Liver (tissue), 8 donors: ENCODE measurements at regions not wholly inside any gene's neighbourhood (a gene's known extent, or its start where the extent isn't known, plus 50 kb on each side); places are given as distances from the start of the nearest gene placed in this dataset.

Source experiments
- DNase-seq: peaks from one replicate; pipeline ENCODE4 v3.0.0-alpha.2; 2017; ENCODE audit warnings: low spot score
- H3K27ac ChIP-seq, 2 donors: one replicate each; pipeline ENCODE4 v1.7.0; 2013; ENCODE audit warnings: inconsistent platforms in 2 of 2, low read length in 2 of 2, control low read depth in 1 of 2, low read depth in 1 of 2, mild to moderate bottlenecking in 1 of 2
- H3K27me3 ChIP-seq, 4 donors: one replicate each; pipeline versions ENCODE4 v1.6.1 to v1.7.0; 2013; ENCODE audit warnings: low read length in 3 of 4, inconsistent platforms in 1 of 4, mild to moderate bottlenecking in 1 of 4, moderate library complexity in 1 of 4; ENCODE audit not compliant: control insufficient read depth in 4 of 4, insufficient read depth in 4 of 4
- H3K36me3 ChIP-seq, 4 donors: one replicate each; pipeline versions ENCODE4 v1.6.1 to v1.7.0; 2013; ENCODE audit warnings: low read length in 3 of 4, mild to moderate bottlenecking in 3 of 4, low read depth in 1 of 4, moderate library complexity in 1 of 4; ENCODE audit not compliant: control insufficient read depth in 4 of 4, insufficient read depth in 3 of 4
- H3K4me1 ChIP-seq, 4 donors: one replicate each; pipeline versions ENCODE4 v1.6.1 to v1.7.0; 2013; ENCODE audit warnings: low read length in 3 of 4, mild to moderate bottlenecking in 3 of 4, moderate library complexity in 1 of 4; ENCODE audit not compliant: control insufficient read depth in 4 of 4, insufficient read depth in 4 of 4
- H3K4me3 ChIP-seq, 3 donors: one replicate each; pipeline versions ENCODE4 v1.6.1 to v1.7.0; 2013; ENCODE audit warnings: low read length in 3 of 3, control low read depth in 1 of 3, low read depth in 1 of 3, mild to moderate bottlenecking in 1 of 3
- H3K9ac ChIP-seq, 2 donors: one replicate each; pipeline ENCODE4 v1.7.0; 2013; ENCODE audit warnings: low read length in 2 of 2, mild to moderate bottlenecking in 2 of 2, moderate library complexity in 2 of 2, control low read depth in 1 of 2, low read depth in 1 of 2
- H3K9me3 ChIP-seq, 4 donors: one replicate each; pipeline versions ENCODE4 v1.6.1 to v1.7.0; 2013; ENCODE audit warnings: low read length in 3 of 4; ENCODE audit not compliant: control insufficient read depth in 4 of 4
- EGR1 ChIP-seq, 2 donors: IDR thresholded peaks; 2 replicates each; pipeline ENCODE4 v1.6.1; 2016 to 2018; ENCODE audit warnings: antibody characterized with exemption in 2 of 2, low read depth in 2 of 2
- FOXA1 ChIP-seq: IDR thresholded peaks from 2 replicates; pipeline ENCODE4 v1.6.1; 2016; ENCODE audit warnings: antibody characterized with exemption
- FOXA2 ChIP-seq: IDR thresholded peaks from 2 replicates; pipeline ENCODE4 v1.6.1; 2016; ENCODE audit warnings: antibody characterized with exemption
- GABPA ChIP-seq, 2 donors: IDR thresholded peaks in 1 of 2; conservative IDR thresholded peaks in 1 of 2; 2 replicates each; pipeline ENCODE4 v1.6.1; 2016; ENCODE audit warnings: antibody characterized with exemption in 2 of 2, mild to moderate bottlenecking in 1 of 2, moderate library complexity in 1 of 2
- HNF4A ChIP-seq, 2 donors: conservative IDR thresholded peaks; 2 replicates each; pipeline ENCODE4 v1.6.1; 2016; ENCODE audit warnings: antibody characterized with exemption in 2 of 2, mild to moderate bottlenecking in 2 of 2
- HNF4G ChIP-seq: IDR thresholded peaks from 2 replicates; pipeline ENCODE4 v1.6.1; 2016; ENCODE audit warnings: antibody characterized with exemption
- JUND ChIP-seq, 2 donors: IDR thresholded peaks; 2 replicates each; pipeline ENCODE4 v1.6.1; 2016; ENCODE audit warnings: antibody characterized with exemption in 2 of 2
- NR2F2 ChIP-seq: IDR thresholded peaks from 2 replicates; pipeline ENCODE4 v1.6.1; 2016; ENCODE audit warnings: antibody characterized with exemption
- RAD21 ChIP-seq, 2 donors: IDR thresholded peaks; 2 replicates each; pipeline ENCODE4 v1.6.1; 2016; ENCODE audit warnings: antibody characterized with exemption in 2 of 2, mild to moderate bottlenecking in 2 of 2
- RXRA ChIP-seq, 2 donors: IDR thresholded peaks; 2 replicates each; pipeline ENCODE4 v1.6.1; 2017 to 2018; ENCODE audit warnings: antibody characterized with exemption in 2 of 2, mild to moderate bottlenecking in 1 of 2
- SP1 ChIP-seq: IDR thresholded peaks from 2 replicates; pipeline ENCODE4 v1.6.1; 2018; ENCODE audit warnings: antibody characterized with exemption, mild to moderate bottlenecking
- TAF1 ChIP-seq: conservative IDR thresholded peaks from 2 replicates; pipeline ENCODE4 v1.6.1; 2016; ENCODE audit warnings: antibody characterized with exemption, mild to moderate bottlenecking
- YY1 ChIP-seq: IDR thresholded peaks from 2 replicates; pipeline ENCODE4 v1.6.1; 2016; ENCODE audit warnings: antibody characterized with exemption, mild to moderate bottlenecking
- WGBS: extraction: QIAGEN DNeasy Blood & Tissue Kit; methylation state at CpG from one replicate; pipeline ENCODE4 v1.1.7; 2013; 5-methylcytosine and 5-hydroxymethylcytosine counted together
- TF ChIP-seq, protein P1 (sequence below): fragments of 150-350 bp; IDR thresholded peaks from 2 replicates; pipeline ENCODE4 v1.5.1; 2017; ENCODE audit warnings: improper control_type of control experiment, low read depth, low read length; ENCODE audit not compliant: missing input control
- TF ChIP-seq, protein P2 (sequence below): IDR thresholded peaks from 2 replicates; pipeline ENCODE4 v1.6.1; 2016; ENCODE audit warnings: antibody characterized with exemption, mild to moderate bottlenecking
- TF ChIP-seq, protein P3 (sequence below): IDR thresholded peaks from 2 replicates; pipeline ENCODE4 v1.6.1; 2016; ENCODE audit warnings: antibody characterized with exemption
- TF ChIP-seq, protein P4 (sequence below): IDR thresholded peaks from 2 replicates; pipeline ENCODE4 v1.6.1; 2016; ENCODE audit warnings: antibody characterized with exemption
- TF ChIP-seq, protein P5 (sequence below): IDR thresholded peaks from 2 replicates; pipeline ENCODE4 v1.6.1; 2016; ENCODE audit warnings: antibody characterized with exemption
- donor health status: healthy.
- donor health status: healthy.
- donor health status: healthy.
- donor health status: healthy.
- donor health status: healthy.

DNA sequence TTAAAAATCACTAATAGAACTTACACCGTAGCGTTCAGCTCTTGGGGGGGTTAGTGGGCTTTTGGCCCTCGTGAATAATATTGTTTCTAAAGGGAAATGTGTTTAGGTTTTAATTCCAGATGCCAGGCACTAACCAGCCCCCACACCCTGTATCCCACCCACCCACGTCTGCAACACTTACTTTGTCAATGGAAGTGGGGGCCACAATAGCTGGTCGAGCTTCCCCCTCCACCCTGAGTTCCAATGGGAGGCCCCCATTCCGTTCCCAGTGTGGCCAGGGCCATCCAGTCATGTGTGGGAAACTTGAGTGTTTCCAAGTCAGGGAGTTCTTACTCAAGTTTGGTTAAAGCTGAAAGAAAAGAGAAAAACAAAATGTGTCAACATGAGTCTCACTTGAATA, 271.4 kb downstream of the ENC1 start:
- Histone ChIP-seq H3K36me3 (no peaks in the 10 kb centered on the region), H3K9me3 (peaks cover 0 to 6% (median 1%) of the 10 kb centered on the region in 4 donors), H3K27ac (no peak overlapping the region), H3K9ac (no peak overlapping the region), H3K4me3 (no peak overlapping the region), H3K4me1 (no peaks in the 10 kb centered on the region), H3K27me3 (no peaks in the 10 kb centered on the region)
- WGBS: 95% methylated on average over 6 of the region's 6 CpGs
- TF ChIP-seq TAF1 (no peak), RXRA (IDR thresholded peaks at IDR 0.05) (no peak), HNF4A (conservative IDR thresholded peaks at IDR 0.05) (no peak), JUND (IDR thresholded peaks at IDR 0.05) (no peak), YY1 (no peak), FOXA2 (no peak), NR2F2 (no peak), GABPA (IDR thresholded peaks at IDR 0.05 in 1 of 2, conservative IDR thresholded peaks at IDR 0.05 in 1 of 2) (no peak), HNF4G (no peak), RAD21 (IDR thresholded peaks at IDR 0.05) (no peak), FOXA1 (no peak), SP1 (no peak), EGR1 (IDR thresholded peaks at IDR 0.05; ENCODE audit: low read depth in 2 of 2) (no peak)
- TF ChIP-seq, protein P1, sequence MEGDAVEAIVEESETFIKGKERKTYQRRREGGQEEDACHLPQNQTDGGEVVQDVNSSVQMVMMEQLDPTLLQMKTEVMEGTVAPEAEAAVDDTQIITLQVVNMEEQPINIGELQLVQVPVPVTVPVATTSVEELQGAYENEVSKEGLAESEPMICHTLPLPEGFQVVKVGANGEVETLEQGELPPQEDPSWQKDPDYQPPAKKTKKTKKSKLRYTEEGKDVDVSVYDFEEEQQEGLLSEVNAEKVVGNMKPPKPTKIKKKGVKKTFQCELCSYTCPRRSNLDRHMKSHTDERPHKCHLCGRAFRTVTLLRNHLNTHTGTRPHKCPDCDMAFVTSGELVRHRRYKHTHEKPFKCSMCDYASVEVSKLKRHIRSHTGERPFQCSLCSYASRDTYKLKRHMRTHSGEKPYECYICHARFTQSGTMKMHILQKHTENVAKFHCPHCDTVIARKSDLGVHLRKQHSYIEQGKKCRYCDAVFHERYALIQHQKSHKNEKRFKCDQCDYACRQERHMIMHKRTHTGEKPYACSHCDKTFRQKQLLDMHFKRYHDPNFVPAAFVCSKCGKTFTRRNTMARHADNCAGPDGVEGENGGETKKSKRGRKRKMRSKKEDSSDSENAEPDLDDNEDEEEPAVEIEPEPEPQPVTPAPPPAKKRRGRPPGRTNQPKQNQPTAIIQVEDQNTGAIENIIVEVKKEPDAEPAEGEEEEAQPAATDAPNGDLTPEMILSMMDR: no peak
- TF ChIP-seq, protein P2, sequence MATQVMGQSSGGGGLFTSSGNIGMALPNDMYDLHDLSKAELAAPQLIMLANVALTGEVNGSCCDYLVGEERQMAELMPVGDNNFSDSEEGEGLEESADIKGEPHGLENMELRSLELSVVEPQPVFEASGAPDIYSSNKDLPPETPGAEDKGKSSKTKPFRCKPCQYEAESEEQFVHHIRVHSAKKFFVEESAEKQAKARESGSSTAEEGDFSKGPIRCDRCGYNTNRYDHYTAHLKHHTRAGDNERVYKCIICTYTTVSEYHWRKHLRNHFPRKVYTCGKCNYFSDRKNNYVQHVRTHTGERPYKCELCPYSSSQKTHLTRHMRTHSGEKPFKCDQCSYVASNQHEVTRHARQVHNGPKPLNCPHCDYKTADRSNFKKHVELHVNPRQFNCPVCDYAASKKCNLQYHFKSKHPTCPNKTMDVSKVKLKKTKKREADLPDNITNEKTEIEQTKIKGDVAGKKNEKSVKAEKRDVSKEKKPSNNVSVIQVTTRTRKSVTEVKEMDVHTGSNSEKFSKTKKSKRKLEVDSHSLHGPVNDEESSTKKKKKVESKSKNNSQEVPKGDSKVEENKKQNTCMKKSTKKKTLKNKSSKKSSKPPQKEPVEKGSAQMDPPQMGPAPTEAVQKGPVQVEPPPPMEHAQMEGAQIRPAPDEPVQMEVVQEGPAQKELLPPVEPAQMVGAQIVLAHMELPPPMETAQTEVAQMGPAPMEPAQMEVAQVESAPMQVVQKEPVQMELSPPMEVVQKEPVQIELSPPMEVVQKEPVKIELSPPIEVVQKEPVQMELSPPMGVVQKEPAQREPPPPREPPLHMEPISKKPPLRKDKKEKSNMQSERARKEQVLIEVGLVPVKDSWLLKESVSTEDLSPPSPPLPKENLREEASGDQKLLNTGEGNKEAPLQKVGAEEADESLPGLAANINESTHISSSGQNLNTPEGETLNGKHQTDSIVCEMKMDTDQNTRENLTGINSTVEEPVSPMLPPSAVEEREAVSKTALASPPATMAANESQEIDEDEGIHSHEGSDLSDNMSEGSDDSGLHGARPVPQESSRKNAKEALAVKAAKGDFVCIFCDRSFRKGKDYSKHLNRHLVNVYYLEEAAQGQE: no peak
- TF ChIP-seq, protein P3, sequence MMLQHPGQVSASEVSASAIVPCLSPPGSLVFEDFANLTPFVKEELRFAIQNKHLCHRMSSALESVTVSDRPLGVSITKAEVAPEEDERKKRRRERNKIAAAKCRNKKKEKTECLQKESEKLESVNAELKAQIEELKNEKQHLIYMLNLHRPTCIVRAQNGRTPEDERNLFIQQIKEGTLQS: no peak
- TF ChIP-seq, protein P4, sequence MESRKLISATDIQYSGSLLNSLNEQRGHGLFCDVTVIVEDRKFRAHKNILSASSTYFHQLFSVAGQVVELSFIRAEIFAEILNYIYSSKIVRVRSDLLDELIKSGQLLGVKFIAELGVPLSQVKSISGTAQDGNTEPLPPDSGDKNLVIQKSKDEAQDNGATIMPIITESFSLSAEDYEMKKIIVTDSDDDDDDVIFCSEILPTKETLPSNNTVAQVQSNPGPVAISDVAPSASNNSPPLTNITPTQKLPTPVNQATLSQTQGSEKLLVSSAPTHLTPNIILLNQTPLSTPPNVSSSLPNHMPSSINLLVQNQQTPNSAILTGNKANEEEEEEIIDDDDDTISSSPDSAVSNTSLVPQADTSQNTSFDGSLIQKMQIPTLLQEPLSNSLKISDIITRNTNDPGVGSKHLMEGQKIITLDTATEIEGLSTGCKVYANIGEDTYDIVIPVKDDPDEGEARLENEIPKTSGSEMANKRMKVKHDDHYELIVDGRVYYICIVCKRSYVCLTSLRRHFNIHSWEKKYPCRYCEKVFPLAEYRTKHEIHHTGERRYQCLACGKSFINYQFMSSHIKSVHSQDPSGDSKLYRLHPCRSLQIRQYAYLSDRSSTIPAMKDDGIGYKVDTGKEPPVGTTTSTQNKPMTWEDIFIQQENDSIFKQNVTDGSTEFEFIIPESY: no peak
- TF ChIP-seq, protein P5, sequence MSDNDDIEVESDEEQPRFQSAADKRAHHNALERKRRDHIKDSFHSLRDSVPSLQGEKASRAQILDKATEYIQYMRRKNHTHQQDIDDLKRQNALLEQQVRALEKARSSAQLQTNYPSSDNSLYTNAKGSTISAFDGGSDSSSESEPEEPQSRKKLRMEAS: no peak
- DNase-seq: no peak
